HK-2 (cell line): ENCODE measurements at regions not wholly inside any gene's neighbourhood (a gene's known extent, or its start where the extent isn't known, plus 50 kb on each side); places are given as distances from the start of the nearest gene placed in this dataset.
"Not testable (repeated sequence)": the region's sequence is repeated elsewhere in the genome, so short reads cannot be mapped to it uniquely, and the experiment has no call there.

ENCODE experiments used
- DNase-seq: peaks from one replicate; pipeline ENCODE4 v3.0.0-alpha.2; 2018; ENCODE audit not compliant: unreplicated experiment

DNA sequence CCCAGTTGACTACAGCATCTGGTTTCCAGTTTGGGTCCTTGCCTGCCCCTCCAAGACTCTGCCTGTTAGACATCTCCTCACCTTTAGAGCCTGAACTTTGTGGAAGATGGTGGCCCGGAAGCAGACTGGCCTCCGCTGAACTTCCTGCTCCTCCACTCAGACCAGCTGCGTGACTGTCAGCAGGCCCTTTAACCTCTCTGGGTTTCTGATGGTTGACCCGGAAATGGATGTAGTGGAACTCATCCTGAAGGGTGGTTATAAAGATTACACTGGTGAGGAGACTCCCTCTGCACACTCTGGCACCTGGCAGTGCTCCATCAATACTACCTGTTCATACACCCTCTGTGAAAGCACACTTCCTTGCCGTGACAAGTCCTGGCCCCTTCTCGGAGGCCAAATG lies 151.9 kb upstream of the TLE3 start:
- no peak for DNase-seq

DNA sequence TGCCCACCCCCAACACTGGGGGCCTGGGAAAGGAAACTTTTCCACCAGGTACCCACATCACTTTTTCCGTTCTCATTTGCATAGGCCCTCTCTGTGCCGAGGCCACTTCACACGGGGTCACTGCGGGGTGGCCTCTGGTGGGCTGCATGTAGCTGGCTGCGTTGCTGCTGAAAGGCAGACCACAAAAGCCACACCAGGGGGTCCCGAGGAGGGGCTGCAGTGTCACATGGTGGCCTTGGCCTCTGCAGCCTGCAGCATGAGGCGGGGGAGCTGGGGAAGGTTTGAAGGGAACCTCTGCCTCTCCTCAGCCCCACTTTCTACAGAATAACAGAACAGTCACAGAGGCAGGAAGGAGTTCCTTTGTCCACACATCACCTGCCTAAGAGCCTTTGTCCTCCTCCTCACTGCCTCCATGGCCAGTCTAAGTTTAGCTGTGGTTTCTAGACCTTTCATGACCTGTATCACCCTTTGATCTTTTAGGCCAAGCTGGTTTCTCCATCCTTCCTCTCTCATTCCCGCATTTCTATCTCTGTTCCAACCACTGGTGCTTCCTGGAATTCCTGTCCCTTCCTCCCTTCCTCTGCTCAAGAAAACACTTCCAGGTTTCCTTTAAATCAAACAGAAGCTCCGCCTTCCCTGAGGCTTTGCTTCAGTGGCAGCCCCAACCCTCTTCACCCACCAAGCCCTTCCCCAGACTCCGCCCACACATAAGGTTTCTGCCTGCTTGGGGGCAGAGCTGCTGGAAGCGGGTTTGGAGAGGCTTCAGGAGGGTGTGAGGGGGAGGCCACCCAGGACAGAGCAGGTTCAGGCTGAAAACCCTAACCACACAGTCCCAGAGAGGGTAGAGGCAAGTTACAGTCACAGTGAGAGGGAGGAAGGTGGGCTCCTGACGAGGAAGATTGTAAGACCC lies 150.7 kb upstream of the TLE3 start:
- DNase-seq, result no peak

DNA sequence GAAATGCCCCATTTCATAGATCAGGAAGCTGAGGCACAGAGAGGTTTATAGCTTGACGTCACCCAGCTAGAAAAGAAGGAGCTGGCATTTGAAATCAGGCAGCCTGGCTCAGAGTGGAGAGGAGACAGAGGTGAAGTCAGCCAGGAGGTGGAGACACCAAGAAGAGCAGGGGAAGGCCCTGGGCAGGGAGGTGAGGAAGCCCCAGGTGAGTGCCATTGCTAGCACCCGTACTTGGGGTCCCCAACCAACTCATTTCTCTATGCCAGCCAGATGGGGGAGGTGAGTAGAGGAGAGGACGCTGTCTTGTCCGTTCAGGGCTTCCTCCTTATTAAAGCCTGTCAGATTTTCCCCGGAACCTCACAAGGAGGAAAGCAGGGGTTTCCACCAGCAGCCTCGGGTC lies 149.6 kb upstream of the TLE3 start:
- DNase-seq, result no peak

DNA sequence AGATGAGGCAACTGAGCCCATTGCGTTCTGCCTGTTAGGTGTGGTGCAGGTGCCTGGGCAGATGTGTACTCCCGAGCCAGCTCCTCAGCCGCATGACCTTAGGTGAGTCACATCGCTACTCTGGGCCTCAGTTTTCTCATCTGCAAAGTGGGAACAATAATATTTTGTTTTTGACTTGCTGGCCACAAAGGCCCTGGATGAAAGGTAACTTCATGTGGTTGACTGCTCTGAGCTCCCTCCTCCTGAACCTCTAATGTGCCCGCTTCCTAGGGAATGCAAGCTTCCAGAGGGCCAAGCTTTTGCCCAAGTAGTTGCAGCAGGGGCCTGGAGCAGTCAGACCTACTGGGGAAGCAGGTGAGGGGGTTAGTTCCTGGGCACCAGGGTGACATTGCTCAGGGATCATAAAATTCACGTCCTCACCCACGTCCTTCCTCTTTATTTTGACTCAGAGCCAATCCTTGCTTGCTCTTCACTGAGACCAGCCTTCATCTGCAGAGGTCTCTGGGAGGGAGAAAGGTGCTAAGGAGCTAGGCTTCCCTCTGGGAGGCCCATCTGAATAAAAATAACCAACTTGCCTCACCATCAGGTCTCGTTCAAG lies 149.0 kb upstream of the TLE3 start:
- DNase-seq, result no peak

DNA sequence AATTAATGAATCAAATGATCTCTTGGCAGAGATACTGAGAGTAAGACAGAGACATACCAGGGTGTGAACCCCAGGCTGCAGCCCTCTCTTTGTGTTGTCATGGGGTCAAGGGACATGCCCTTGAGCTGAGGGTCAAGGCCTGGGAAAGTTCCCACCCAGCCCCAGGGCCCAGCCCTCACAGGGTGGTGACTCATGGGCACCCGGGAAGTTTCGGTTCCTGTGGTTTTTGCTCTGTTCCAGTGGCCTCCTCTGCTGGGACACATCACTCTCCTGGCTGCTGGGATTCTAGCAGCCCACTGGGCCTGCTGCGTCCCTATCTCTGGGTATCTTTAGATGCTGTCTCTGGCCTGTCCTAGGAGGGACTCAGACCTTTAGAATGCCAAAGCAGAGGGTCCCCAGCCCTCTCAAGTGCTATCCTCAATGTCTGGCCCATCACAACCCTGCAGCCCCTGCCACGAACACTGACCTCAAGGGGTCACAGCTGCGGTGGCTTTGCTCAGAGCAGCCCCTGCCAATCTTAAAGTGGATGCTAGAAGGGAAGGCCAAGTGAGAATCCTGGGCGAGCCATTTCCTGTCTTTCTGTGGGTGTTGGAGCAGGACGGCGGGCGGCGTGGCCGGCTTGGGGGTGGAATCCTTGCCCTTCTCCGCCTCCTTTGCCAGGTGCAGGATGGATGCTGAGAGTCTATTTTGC lies 148.4 kb upstream of the TLE3 start:
- DNase-seq, result peak; percentile 30

DNA sequence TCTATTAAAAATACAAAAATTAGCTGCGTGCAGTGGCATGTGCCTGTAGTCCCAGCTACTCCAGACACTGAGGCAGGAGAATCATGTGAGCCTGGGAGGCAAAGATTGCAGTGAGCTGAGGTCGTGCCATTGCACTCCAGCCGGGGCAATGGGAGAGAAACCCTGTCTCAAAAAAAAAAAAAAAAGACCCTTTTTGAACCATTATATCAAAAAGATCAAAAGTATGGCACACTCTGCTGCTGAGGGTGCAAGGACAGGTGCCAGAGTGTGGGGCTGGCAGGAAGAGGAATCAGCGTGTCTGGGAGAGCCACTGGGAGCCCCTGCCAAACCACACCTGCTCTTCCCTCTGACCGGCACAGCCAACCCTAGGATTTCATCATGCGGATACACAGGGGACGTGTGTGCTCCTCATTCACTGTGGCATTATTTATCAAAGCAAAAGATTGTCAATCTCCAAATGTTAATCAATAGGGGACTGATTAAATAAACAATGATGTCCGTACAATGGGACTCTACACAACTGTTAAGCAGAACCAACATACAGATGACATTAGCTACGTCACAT lies 147.3 kb upstream of the TLE3 start:
- DNase-seq, result no peak

DNA sequence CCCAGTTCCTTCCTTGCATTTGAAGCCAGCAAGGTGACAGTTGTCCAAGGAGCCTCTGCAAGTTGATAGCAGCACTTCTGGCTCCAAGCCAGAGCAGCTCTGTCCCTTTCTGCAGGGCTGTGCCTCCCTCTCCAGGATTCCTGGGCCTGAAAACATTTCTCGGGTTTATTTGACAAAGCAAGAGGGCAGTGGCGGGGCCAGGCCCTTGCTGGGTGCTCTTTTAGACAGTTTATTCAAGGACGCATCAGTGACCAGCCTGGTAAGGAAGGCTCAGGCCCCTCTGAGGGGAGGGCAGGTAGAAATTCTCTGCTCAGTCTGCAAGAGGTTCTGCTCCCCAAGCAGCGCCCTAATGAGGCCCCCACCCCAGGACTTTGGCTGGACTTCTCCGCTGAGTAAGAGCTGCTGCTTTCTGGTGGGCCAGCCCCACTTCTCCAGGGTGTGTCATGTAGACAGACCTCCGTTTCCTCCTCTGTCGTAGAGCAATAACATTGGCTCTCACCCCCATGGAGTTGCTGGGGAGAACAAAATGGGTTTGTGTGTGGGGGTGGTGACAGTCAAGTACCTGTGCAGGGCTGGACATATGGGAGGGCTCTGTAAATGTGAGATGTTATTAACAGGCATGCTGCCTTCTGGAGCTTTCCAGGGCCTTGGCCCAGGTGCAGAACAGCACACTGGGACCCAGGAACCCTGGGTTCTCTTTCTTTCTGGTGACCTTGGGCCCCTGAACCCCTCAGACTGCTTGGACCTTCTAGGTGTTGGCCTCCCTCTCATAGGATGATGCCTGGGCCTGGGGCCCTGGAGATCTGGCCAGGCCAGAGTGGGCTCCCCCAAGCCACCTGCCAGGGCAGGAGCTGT lies 146.2 kb upstream of the TLE3 start:
- no peak for DNase-seq

DNA sequence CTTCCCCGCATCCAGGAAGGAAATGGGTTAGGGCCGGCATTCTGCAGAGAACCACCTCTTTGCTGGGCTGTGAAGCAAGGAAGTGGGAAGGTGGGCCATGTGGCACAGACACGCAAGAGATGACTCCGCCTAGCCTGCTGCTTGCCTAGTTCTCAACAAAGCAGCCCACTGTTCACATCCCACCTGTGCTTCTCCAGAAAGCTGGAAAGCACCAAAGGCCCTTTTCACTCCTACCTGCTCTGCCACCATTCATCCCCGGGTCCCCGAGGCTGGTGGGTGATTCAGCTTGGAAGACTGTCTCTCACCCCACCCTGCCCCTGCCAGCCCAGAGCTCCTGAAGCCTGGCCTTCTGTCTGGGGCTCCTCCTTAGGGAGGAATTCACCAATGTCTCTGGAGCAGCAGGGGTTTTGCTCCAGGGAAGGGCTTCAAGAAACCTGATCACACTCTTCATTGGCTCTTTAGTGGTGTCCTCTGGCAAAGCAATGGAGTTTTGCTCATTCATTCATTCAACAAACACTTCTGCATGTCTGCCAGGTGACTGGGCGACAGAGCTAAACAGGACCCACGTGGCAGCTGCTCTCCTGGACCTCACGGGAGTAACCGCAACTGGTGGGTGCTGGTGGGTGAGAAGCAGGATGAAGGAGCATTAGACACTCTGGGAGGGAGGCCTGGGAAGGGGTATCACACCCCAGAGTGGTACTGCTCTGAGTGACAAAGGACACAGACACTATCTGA lies 145.4 kb upstream of the TLE3 start:
- no peak for DNase-seq

DNA sequence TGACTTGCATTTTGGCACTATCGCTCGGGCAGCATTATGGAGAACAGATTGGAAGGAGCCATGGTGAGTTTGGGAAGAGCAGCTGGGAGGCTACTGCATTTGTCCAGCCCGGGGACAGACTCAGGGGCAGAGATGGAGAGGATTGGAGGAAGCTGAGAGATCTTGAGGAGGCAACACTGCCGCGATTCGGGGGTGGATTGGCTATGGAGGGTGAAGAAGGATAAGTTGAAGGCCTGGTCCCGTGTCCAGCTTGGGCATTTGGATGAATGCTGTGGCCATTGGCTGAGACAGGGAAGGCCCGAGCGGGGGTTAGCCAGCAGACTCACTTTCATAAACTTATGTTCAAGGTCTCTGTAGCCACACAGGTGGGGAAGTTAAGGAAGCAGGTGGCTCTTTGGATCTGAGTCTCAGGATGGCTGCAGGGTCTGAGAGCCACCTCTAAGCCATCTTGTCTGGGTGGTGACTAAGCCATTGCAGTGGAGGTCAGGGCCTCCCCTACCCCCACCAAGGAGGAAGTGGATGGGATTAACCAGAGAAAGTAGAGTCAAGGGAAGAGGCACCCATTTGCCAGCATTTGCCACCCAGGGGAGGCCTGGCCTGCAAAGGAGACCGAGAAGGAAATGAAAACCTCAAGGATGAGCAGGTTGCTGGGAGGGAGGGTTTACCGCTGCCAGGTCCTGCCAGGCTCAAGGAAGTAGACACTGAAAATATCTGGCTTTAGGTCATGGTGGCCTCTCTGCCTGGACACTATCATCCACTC lies 144.0 kb upstream of the TLE3 start:
- no peak for DNase-seq

DNA sequence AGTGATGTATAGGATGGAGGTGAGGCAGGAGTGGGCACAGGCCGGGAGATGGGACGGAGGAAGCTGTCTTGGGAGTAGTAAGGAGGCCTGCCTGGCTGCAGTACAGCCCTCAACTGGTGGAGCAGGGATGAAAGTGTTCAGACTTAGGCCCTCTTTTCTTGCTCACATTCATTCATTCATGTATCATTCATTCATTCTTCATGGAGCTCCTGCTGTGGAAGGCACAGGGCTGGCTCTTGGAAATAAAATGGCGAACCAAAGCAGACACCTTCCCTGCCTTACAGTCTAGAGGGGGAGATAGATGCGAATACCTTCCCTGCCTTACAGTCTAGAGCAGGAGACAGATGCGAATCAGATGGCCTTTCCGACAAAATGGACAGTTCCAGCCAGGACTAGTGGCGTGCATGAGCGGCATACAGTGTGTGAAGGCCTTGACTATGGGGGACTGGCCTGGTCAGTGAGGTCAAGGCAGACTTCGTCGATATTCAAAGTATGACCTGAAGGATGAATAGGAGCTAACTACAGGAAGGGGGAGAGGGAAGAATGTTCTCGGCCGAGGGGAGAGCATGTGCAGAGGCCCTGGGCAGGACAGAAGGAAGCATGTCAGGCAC lies 143.2 kb upstream of the TLE3 start:
- DNase-seq, result no peak

DNA sequence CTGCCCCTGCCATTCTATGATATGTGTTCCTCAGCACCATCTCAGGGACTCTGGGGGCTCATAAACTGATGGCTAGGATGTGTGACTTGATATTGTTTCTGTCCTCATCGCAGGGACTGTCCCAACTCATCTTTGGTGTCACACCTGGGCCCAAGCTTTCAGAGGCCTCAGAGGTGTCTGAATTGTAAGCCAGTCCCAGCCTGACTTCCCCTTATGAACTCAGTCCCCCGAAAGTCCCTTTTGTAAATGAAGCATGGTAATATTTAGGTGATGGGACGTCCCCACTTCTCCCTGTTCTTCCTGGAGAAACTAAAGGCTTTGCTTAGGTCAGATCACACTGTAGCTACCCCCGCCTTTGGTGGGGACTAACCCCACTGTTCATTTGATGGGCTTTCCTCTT lies 142.4 kb upstream of the TLE3 start:
- DNase-seq, result no peak

DNA sequence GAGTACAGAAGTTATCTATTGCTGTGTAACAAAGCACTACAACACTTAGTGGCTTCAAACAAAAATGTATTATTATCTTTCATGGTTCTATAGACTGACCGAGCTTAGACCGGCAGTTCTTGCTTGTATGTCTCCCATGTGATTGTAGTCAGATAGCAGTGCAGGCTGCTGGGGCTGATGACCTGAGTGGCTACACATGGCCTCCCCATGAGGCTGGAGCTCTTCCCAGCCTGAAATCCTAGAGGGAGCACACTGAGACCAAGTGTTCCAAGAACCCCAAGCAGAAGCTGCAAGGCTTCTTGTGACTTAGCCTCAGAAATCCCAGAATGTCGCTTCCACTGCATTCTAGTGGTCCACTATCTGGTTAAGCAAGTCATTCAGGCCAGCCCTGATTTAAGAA lies 141.2 kb upstream of the TLE3 start:
- DNase-seq, result no peak

DNA sequence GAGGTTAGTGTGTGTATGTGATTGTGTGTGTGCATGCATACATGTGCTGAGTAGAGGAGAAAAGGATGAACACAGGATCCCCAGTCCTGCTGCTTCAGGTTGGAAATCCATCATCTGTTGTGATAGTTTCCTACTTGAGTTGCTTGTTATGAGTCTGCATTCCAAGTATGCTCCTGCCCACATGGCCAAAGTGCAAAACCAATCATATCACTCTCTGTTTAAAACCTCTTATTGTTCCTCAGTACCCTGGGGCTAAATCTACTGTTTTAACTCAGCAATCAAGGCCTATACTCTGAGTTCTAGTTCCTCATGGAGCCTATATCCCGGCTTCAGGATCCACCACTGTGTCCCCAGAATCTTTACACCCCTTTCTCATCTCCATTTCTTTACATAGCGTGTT lies 139.9 kb upstream of the TLE3 start:
- no peak for DNase-seq

DNA sequence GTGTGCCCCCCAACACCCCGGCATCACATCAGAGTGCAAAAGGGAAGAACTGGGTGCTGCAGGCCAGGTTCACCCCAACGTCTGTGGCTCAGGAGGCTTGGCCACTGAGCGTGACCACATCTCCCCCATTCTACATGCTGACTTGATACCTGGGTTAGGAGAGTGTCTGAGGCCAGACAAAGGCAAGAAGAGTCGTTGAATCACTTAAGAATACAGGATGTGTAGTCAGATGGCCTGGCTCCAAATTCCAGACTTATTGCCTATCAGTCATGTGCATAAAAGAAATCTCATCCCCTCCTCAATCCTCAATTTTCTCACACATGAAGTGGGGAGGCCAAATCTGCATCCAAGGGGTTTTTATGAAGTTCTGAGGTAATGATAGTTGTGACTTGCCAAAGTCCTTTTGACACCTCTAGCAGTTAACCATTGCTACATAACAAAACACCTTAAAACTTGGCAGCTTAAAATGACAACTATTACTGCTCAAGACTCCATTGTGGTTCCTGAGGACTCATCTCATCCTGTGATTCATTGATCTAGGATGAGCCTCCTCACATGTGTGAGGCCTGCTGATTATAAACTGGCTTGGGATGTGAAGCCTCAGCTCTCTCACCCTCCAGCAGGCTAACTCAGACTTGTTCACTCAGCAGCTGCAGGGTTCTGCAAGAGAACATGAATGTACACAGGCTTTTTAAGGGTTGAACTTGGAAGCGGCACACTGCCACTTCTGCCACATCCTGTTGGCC lies 138.8 kb upstream of the TLE3 start:
- DNase-seq, result no peak

DNA sequence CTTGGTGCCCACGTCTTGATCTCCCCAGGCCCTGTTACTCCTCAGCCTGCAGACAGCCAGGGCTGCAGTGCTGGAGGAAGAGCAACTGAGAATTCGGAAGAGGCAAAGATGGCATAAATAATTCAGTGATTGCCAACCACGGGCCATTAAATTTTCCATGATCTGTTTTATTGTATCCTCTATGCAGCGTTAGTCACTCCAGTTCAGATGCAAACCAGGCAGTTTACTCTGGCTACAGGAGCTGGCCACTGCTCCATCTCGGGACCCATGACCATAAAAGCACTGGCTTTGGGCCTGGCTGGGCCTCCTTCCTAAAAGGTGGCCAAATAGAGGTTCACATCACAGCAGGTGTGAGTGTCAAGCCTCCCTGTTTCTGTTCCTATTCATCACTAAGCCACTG lies 137.6 kb upstream of the TLE3 start:
- DNase-seq, result no peak

DNA sequence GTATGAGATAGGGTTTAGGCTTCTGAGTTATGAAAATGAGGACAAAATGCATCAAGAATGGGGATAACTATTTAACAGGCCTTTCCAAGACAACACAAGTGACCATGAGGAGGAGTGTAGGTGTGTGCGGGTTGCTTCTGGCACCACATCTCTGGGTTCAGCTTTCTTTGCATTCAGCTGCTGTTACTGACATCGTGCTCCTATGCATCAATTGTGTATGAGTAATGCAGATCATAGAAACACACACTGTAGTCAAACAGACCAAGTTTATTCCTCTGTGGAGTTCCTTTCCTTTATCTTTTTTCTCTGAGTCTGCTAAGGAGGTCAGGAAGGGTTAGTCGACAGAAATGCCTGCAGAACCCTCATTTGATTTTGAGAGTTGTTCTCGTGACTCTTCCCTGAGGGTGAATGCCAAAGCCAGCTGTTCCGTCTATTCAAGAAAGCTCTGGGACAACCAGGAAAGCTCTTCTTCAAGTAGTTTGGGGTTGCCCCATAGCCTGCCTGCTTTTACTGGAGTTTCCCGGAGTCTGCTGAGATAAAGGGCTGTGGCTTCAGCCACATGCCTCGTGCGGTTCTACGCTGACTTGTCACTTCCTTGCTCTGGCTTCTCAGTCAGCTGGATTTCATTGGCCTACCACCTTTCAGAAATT lies 136.7 kb upstream of the TLE3 start:
- no peak for DNase-seq

DNA sequence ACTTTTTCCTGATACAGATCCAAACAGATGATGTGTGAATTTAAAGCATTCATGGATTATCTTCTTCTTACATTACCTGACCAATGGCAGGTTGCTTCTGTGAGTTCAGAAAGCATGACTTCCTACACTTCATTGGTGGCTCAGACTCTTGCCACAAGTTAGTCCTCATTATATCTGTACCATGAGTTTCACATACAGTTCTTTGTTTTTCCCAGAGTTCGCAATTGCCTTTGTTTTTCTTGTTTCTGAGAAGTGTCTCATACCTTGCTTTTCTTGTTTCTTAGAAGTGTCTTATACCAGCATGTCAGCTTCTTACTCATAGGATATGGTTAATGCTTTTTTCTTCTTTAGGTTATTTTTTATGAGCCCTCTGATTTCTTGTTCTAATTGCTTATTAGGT lies 133.8 kb upstream of the TLE3 start:
- no peak for DNase-seq

DNA sequence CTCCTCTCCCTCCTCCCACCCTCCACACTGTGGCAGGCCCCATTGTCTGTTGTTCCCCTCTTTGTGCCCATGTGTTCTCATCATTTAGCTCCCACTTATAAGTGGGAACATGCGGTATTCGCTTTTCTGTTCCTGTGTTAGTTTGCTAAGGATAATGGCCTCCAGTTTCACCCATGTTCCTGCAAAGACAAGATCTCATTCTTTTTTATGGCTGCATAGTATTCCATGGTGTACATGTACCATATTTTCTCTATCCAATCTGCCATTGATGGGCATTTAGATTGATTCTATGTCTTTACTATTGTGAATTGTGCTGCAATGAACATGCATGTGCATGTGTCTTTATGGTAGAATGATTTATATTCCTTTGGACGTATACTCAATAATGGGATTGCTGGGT lies 130.2 kb upstream of the TLE3 start:
- DNase-seq, result not testable (repeated sequence)

DNA sequence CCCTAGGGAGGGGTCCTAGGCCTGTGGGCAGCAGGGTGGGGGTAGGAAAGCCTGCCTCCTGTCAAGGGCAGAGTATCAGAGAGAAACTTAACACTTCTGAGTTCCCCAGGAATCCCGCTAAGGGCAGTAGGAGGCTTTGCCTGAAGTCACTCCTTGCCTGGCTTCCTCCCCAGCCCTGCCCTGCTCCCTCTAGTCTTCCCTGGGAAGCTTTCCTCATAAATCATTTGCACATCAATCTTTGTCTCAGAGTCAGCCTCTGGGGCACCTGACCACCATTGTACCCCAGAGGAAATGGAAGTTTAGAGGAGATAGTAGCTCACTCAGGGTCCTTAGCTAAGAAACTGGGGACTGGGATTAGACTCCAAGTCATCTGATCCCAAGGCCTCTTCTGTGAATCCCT lies 129.4 kb upstream of the TLE3 start:
- DNase-seq, result no peak
